Left ventricle myocardium inferior (tissue), 1 donor: ENCODE measurements at regions not wholly inside any gene's neighbourhood (a gene's known extent, or its start where the extent isn't known, plus 50 kb on each side); places are given as distances from the start of the nearest gene placed in this dataset.

ENCODE experiments used
- DNase-seq: peaks from one replicate; pipeline ENCODE4 v3.0.0-alpha.2; 2020
- H3K27ac ChIP-seq: fragments of 200-600 bp; replicated peaks from 2 replicates; pipeline ENCODE4 v1.8.0; 2021
- H3K27me3 ChIP-seq: fragments of 200-600 bp; 2 replicates; pipeline ENCODE4 v1.8.0; 2021; ENCODE audit warnings: low read depth
- H3K36me3 ChIP-seq: fragments of 200-600 bp; 2 replicates; pipeline ENCODE4 v1.8.0; 2021
- H3K4me1 ChIP-seq: fragments of 200-600 bp; 2 replicates; pipeline ENCODE4 v1.8.0; 2021
- H3K4me3 ChIP-seq: fragments of 200-600 bp; 2 replicates; pipeline ENCODE4 v1.8.0; 2021; ENCODE audit warnings: mild to moderate bottlenecking, moderate library complexity
- H3K9me3 ChIP-seq: fragments of 200-600 bp; replicated peaks from 2 replicates; pipeline ENCODE4 v1.8.0; 2021
- CTCF ChIP-seq: fragments of 200-600 bp; IDR thresholded peaks from 2 replicates; pipeline ENCODE4 v1.8.0; 2021; ENCODE audit warnings: antibody characterized with exemption, mild to moderate bottlenecking, borderline replicate concordance
- intact Hi-C: fragments of 100-400 bp; cut with micrococcal nuclease; formaldehyde crosslinking; loops from one replicate; pipeline ENCODE4 v1.11.0; 2022
- donor health status: DM: no; HTN: yes; CAD: no; lungs with severe emphysema.

GRCh38 chr3:135719449-135719848, 246.1 kb upstream of the PPP2R3A start:
- H3K4me3 ChIP-seq, result no peak overlapping the region
- intact Hi-C loops, result no loop called here
- H3K9me3 ChIP-seq, result peaks cover 17% of the 10 kb centered on the region
- H3K27ac ChIP-seq, result no peak overlapping the region
- H3K27me3 ChIP-seq, result no peaks in the 10 kb centered on the region
- H3K36me3 ChIP-seq, result no peaks in the 10 kb centered on the region
- no peak for DNase-seq
- TF ChIP-seq CTCF, result no peak
- no peaks in the 10 kb centered on the region for H3K4me1 ChIP-seq

GRCh38 chr3:135728007-135728721, 237.4 kb upstream of the PPP2R3A start:
- intact Hi-C loops, result no loop called here
- H3K9me3 ChIP-seq, result peaks cover 70% of the 10 kb centered on the region

GRCh38 chr3:135731546-135731945, 234.0 kb upstream of the PPP2R3A start:
- Histone ChIP-seq H3K4me1 (no peaks in the 10 kb centered on the region), H3K27ac (no peak overlapping the region), H3K4me3 (no peak overlapping the region), H3K9me3 (peaks cover 70% of the 10 kb centered on the region), H3K27me3 (no peaks in the 10 kb centered on the region), H3K36me3 (no peaks in the 10 kb centered on the region)
- intact Hi-C loops, result no loop called here
- no peak for TF ChIP-seq CTCF
- no peak for DNase-seq

More at GRCh38 chr3:135728007-135728721, 237.4 kb upstream of the PPP2R3A start:
- Histone ChIP-seq H3K27me3 (no peaks in the 10 kb centered on the region), H3K36me3 (no peaks in the 10 kb centered on the region), H3K27ac (no peak overlapping the region), H3K4me1 (no peaks in the 10 kb centered on the region), H3K4me3 (no peak overlapping the region)
- no peak for TF ChIP-seq CTCF
- DNase-seq, result no peak

DNA sequence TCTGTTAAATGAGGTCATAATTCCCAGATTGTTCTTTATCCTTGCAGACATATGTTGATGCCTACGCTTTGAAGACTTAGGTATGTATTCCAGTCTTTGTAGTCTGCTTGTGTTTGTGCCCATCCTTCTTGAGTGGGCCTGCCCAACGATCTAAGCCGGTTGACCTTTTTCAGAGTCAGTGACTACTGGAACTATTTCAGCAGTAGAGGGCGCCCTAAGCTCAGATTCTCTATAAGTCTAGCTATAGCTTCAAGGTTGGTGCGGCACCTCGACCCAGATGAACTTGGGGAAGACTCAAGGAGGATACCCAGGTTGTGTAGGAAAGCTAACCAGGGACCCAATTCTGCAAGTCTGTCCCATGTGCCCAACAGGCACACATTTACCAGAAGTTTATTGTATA, 228.8 kb upstream of the PPP2R3A start:
- H3K27ac ChIP-seq, result no peak overlapping the region
- no peak for TF ChIP-seq CTCF
- H3K36me3 ChIP-seq, result no peaks in the 10 kb centered on the region
- no peak for DNase-seq
- peaks cover 51% of the 10 kb centered on the region for H3K9me3 ChIP-seq
- H3K27me3 ChIP-seq, result peaks cover 6% of the 10 kb centered on the region
- intact Hi-C loops, result no loop called here
- H3K4me1 ChIP-seq, result no peaks in the 10 kb centered on the region
- H3K4me3 ChIP-seq, result no peak overlapping the region

GRCh38 chr3:135739779-135740178, 225.7 kb upstream of the PPP2R3A start:
- intact Hi-C loops, result no loop called here
- Histone ChIP-seq H3K27me3 (peaks cover 6% of the 10 kb centered on the region), H3K4me1 (no peaks in the 10 kb centered on the region), H3K36me3 (no peaks in the 10 kb centered on the region), H3K4me3 (no peak overlapping the region), H3K9me3 (peaks cover 38% of the 10 kb centered on the region), H3K27ac (no peak overlapping the region)
- no peak for DNase-seq
- no peak for TF ChIP-seq CTCF
